ENCODE measurements at regions not wholly inside any gene's neighbourhood (a gene's known extent, or its start where the extent isn't known, plus 50 kb on each side); places are given as distances from the start of the nearest gene placed in this dataset.
A peak's percentile ranks its signal among the peaks of the same experiment; 100 is the strongest.

GRCh38 chr10:30782537-30783461 is 153.2 kb upstream of the LYZL2 start:
- Histone ChIP-seq H3K23me2 (ENCODE audit: insufficient read length, low read depth, low read length, poor library complexity, severe bottlenecking) (peaks cover 3% of the 10 kb centered on the region), H3K79me1 (ENCODE audit: insufficient read depth, low read depth, low read length, poor library complexity, severe bottlenecking) (no peaks in the 10 kb centered on the region), H4K8ac (replicated peaks; ENCODE audit: insufficient read length, low read depth, low read length) (no peak overlapping the region), H3K9ac (ENCODE audit: extremely low read depth, insufficient read length, low read length) (no peak overlapping the region), H3K14ac (ENCODE audit: insufficient read depth, low read length) (no peak overlapping the region), H3K56ac (ENCODE audit: insufficient read length, low read depth, low read length) (no peak overlapping the region), H3K18ac (ENCODE audit: insufficient read length, low read depth, low read length) (no peak overlapping the region), H4K20me1 (ENCODE audit: control insufficient read depth, insufficient read depth, insufficient read length) (no peaks in the 10 kb centered on the region), H2BK12ac (ENCODE audit: insufficient read length, low read depth, low read length) (no peak overlapping the region), H2BK120ac (ENCODE audit: low read depth, low read length, poor library complexity, severe bottlenecking) (no peak overlapping the region), H3K4ac (ENCODE audit: low read depth, low read length) (no peak overlapping the region), H2BK20ac (ENCODE audit: low read depth, low read length, poor library complexity, severe bottlenecking) (no peak overlapping the region), H4K5ac (ENCODE audit: insufficient read length, low read depth, low read length) (no peak overlapping the region), H3K23ac (ENCODE audit: insufficient read length, low read depth, low read length) (no peak overlapping the region), H2BK15ac (ENCODE audit: low read depth, low read length) (no peak overlapping the region), H2AK5ac (ENCODE audit: insufficient read length, low read length) (no peak overlapping the region), H4K91ac (ENCODE audit: insufficient read length, low read depth, low read length) (no peak overlapping the region), H3K4me2 (ENCODE audit: insufficient read depth, insufficient read length, low read length) (no peak overlapping the region), H3K27ac (ENCODE audit: insufficient read length, low read depth, low read length) (no peak overlapping the region), H3K4me1 (ENCODE audit: insufficient read depth, low read length) (no peaks in the 10 kb centered on the region), H2AFZ (ENCODE audit: low read length) (no peak overlapping the region), H3T11ph (ENCODE audit: low read length) (no peak overlapping the region), H3K79me2 (ENCODE audit: insufficient read depth, low read length) (no peaks in the 10 kb centered on the region), H3K27me3 (ENCODE audit: insufficient read depth, low read length) (no peaks in the 10 kb centered on the region; the same call in 1 of the 2 replicates), H3K9me3 (ENCODE audit: control insufficient read depth, low read depth, low read length) (no peaks in the 10 kb centered on the region), H2BK5ac (ENCODE audit: insufficient read length, low read length) (no peak overlapping the region)
- Mint-ChIP-seq H3K36me3 (ENCODE audit: insufficient read depth in 1 of 3, low read depth in 3 of 3) (no peaks in the 10 kb centered on the region), H3K4me1 (peaks cover 11 to 18% of the 10 kb centered on the region in 2 experiments), H3K27ac (no peak overlapping the region; a peak in 1 of 7 replicates), H3K27me3 (ENCODE audit: low read depth) (peaks cover 64% of the 10 kb centered on the region), H3K9me3 (no peaks in the 10 kb centered on the region), H3K4me3 (peak overlapping the region in 1 of 2 experiments; percentile 84; a peak in 1 of 5 replicates)
- DNase-seq, result no peak
- TF ChIP-seq, protein P1, sequence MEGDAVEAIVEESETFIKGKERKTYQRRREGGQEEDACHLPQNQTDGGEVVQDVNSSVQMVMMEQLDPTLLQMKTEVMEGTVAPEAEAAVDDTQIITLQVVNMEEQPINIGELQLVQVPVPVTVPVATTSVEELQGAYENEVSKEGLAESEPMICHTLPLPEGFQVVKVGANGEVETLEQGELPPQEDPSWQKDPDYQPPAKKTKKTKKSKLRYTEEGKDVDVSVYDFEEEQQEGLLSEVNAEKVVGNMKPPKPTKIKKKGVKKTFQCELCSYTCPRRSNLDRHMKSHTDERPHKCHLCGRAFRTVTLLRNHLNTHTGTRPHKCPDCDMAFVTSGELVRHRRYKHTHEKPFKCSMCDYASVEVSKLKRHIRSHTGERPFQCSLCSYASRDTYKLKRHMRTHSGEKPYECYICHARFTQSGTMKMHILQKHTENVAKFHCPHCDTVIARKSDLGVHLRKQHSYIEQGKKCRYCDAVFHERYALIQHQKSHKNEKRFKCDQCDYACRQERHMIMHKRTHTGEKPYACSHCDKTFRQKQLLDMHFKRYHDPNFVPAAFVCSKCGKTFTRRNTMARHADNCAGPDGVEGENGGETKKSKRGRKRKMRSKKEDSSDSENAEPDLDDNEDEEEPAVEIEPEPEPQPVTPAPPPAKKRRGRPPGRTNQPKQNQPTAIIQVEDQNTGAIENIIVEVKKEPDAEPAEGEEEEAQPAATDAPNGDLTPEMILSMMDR (conservative IDR thresholded peaks at IDR 0.05), result no peak
- no CpG with 5 or more reads among the region's 15 CpGs for WGBS (ENCODE audit: extremely low coverage, insufficient read length, low lambda C conversion rate)

Data from H9 (cell line).